Nephron progenitor cell (in vitro differentiated cells): ENCODE measurements at regions not wholly inside any gene's neighbourhood (a gene's known extent, or its start where the extent isn't known, plus 50 kb on each side); places are given as distances from the start of the nearest gene placed in this dataset.
"Not testable (repeated sequence)": the region's sequence is repeated elsewhere in the genome, so short reads cannot be mapped to it uniquely, and the experiment has no call there.

Source experiments
- DNase-seq: peaks from one replicate; pipeline ENCODE4 v3.0.0; 2021
- H3K27ac Mint-ChIP-seq: 2 replicates; pipeline ENCODE4 v1.8.0; 2021; ENCODE audit warnings: mild to moderate bottlenecking, moderate library complexity, mixed read lengths
- H3K27me3 Mint-ChIP-seq: 2 replicates; pipeline ENCODE4 v1.8.0; 2021; ENCODE audit warnings: mild to moderate bottlenecking, low read depth, mixed read lengths; ENCODE audit not compliant: poor library complexity
- H3K36me3 Mint-ChIP-seq: 2 replicates; pipeline ENCODE4 v1.8.0; 2021; ENCODE audit warnings: low read depth, mixed read lengths
- H3K4me1 Mint-ChIP-seq: 2 replicates; pipeline ENCODE4 v1.8.0; 2021; ENCODE audit warnings: mixed read lengths
- H3K4me3 Mint-ChIP-seq: 2 replicates; pipeline ENCODE4 v1.8.0; 2021; ENCODE audit warnings: mild to moderate bottlenecking, moderate library complexity, mixed read lengths
- H3K9me3 Mint-ChIP-seq: 2 replicates; pipeline ENCODE4 v1.8.0; 2021; ENCODE audit warnings: mild to moderate bottlenecking, moderate library complexity, mixed read lengths
- TF ChIP-seq, protein P1 (sequence below): fragments of 200-600 bp; sonication (generic); IDR thresholded peaks from 2 replicates; pipeline ENCODE4 v1.5.0; 2021; ENCODE audit warnings: antibody characterized with exemption

DNA sequence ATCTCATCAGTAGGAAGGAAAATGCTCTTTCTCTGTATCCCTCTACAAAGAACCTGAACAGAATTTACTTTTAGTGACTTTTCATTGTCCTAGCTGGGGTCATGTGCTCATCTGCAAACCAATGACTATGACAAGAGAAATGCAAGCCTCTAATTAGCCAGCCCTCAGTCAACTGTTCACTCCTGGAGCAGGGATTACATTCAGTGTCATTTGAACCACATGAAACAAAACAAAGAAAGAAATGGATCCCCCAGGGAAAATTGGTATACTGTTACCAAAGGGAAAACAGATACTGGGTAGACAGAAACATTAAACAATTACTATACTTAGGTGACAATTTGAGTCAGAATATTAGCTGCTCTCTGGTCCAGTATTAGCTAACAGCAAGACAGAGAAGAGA lies 173.6 kb downstream of the RCHY1 start:
- H3K27ac Mint-ChIP-seq, result no peak overlapping the region
- TF ChIP-seq, protein P1, sequence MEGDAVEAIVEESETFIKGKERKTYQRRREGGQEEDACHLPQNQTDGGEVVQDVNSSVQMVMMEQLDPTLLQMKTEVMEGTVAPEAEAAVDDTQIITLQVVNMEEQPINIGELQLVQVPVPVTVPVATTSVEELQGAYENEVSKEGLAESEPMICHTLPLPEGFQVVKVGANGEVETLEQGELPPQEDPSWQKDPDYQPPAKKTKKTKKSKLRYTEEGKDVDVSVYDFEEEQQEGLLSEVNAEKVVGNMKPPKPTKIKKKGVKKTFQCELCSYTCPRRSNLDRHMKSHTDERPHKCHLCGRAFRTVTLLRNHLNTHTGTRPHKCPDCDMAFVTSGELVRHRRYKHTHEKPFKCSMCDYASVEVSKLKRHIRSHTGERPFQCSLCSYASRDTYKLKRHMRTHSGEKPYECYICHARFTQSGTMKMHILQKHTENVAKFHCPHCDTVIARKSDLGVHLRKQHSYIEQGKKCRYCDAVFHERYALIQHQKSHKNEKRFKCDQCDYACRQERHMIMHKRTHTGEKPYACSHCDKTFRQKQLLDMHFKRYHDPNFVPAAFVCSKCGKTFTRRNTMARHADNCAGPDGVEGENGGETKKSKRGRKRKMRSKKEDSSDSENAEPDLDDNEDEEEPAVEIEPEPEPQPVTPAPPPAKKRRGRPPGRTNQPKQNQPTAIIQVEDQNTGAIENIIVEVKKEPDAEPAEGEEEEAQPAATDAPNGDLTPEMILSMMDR, result no peak
- H3K36me3 Mint-ChIP-seq, result no peaks in the 10 kb centered on the region
- peaks cover 14% of the 10 kb centered on the region for H3K9me3 Mint-ChIP-seq
- DNase-seq, result no peak
- H3K27me3 Mint-ChIP-seq, result peaks cover 10% of the 10 kb centered on the region
- no peaks in the 10 kb centered on the region for H3K4me1 Mint-ChIP-seq
- no peak overlapping the region for H3K4me3 Mint-ChIP-seq

DNA sequence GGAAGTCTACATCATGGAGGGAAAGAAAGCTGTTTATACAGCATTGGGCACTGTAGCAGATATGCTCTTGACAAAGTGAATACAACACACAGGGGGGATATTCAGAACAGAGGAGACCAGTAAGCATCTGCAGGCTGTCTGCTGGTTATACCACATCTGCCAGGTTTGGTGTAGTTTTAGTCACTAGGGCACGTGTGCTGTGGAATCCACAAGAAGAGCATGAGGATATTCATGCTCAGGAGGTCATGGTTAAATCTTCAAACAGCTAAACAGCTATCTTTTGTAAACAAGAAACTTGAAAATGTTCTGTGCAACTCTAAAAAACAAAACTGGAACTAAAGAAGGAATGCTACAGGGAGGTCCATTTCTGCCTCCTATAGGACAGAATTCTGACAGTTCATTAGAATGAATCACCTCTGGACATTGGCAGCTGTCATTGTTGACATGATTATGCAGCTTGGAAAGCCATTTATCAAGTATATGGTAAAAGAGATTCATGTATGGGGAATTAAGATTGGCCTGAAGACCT lies 175.8 kb downstream of the RCHY1 start:
- H3K4me3 Mint-ChIP-seq, result no peak overlapping the region
- H3K27me3 Mint-ChIP-seq, result peaks cover 6% of the 10 kb centered on the region
- DNase-seq, result no peak
- H3K9me3 Mint-ChIP-seq, result peaks cover 35% of the 10 kb centered on the region
- TF ChIP-seq, protein P1, result no peak
- no peak overlapping the region for H3K27ac Mint-ChIP-seq
- no peaks in the 10 kb centered on the region for H3K36me3 Mint-ChIP-seq
- H3K4me1 Mint-ChIP-seq, result no peaks in the 10 kb centered on the region

DNA sequence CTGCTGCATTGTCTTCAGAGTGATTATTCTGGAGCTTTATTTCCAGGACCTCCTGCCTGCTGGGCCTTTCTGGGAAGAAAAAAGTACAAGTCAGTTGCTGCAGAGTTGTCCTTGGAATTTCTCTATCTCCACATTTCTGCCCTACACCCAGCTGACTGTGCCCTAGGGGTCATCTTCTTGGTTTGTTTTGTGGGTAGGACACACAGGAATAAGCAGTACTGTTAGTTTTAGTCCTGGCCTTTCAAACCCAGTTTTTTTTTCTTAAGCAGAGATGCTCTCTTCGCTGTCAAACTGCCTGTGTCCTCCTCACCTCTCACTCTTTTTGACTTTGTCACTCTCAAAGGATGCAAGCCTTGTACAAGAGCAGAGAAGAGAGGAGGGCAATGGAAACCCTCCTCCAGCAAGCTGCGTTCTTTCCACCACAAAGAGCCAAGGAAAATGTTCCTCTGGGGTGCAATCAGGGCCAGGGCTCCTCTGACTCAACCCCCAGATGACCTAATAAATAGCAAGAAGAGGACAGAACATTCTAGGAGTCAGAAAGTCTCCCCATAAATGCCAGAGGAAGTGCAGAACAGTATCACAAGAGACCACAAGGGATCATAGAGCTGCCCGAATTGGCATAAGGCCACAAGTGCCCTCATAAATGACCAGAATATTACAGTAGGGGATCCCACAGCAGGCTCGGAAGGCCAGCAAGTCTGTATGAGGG lies 186.2 kb downstream of the RCHY1 start:
- DNase-seq, result no peak
- H3K36me3 Mint-ChIP-seq, result peaks cover 5% of the 10 kb centered on the region
- peaks cover 3% of the 10 kb centered on the region for H3K27me3 Mint-ChIP-seq
- H3K27ac Mint-ChIP-seq, result no peak overlapping the region
- H3K4me1 Mint-ChIP-seq, result peaks cover 17% of the 10 kb centered on the region
- no peak overlapping the region for H3K4me3 Mint-ChIP-seq
- TF ChIP-seq, protein P1, result no peak
- peaks cover 13% of the 10 kb centered on the region for H3K9me3 Mint-ChIP-seq

DNA sequence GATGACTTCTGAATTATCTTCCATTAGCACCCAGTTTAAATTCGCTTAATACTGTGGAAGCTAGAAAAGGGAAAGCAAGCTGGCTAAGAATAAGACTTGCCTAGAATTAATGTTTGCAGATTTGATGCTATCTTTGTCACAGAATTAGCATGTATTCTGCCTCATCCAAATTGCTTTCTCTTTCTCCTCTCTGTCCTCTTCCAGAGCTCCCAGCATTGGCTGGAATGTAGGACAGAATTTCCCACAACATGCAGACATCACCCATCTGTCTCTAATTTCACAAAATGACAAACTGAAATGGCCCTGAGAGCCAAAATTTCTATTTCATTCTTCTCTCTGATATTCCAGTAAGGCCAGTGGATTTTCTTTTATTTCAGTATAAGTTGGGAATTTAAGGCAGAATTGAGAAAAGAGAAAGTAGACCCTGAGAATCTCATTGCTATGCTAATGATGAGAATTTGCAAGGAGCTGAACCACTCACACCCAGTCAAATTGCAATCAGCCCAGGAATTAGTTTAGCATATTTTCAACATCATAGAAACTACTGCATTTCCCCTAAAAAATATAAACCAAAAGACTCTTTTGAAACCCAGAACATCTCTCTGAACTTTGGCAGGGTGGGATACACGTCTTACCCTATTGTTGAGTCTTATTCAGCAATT lies 188.8 kb downstream of the RCHY1 start:
- Mint-ChIP-seq H3K27ac (no peak overlapping the region), H3K9me3 (peaks cover under 1% of the 10 kb centered on the region), H3K4me3 (no peak overlapping the region), H3K27me3 (peaks cover 3% of the 10 kb centered on the region), H3K36me3 (no peaks in the 10 kb centered on the region), H3K4me1 (peaks cover 23% of the 10 kb centered on the region)
- TF ChIP-seq, protein P1, result no peak
- DNase-seq, result no peak

DNA sequence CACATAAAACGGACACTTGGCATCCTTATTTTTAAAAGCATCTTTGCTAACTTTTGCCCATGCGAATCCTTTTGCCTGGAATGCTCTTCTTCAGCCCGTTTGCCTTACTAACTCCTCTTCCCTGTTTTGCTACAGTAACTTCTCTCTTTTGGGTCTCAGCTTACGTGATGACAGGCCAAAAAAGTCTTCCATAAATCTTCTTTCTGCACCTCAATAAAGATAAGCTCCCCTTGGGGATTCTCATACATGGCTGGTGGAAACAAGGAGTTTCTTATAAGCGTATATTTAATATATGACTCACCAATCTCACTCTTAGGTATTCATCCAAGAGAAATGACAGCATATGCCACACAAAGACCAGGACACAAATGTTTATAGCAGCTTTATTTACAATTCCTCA lies 192.7 kb downstream of the RCHY1 start:
- no peak for DNase-seq
- H3K36me3 Mint-ChIP-seq, result peaks cover 4% of the 10 kb centered on the region

DNA sequence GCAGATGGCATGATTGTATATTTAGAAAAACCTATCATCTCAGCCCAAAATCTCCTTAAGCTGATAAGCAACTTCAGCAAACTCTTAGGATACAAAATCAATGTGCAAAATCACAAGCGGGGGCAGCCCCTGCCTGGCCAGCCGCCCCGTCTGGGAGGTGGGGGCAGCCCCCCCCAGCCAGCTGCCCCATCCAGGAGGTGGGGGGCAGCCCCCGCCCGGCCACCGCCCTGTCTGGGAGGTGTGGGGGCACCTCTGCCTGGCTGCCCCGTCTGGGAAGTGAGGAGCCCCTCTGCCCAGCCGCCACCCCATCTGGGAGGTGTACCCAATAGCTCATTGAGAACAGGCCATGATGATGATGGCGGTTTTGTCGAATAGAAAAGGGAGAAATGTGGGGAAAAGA lies 196.6 kb downstream of the RCHY1 start:
- not testable (repeated sequence) for H3K27ac Mint-ChIP-seq, H3K27me3 Mint-ChIP-seq, H3K4me3 Mint-ChIP-seq, H3K36me3 Mint-ChIP-seq, H3K4me1 Mint-ChIP-seq, DNase-seq
- H3K9me3 Mint-ChIP-seq, result peaks cover 65% of the 10 kb centered on the region

More for the DNA sequence above, 192.7 kb downstream of the RCHY1 start:
- Mint-ChIP-seq H3K4me3 (no peak overlapping the region), H3K27ac (no peak overlapping the region), H3K9me3 (peaks cover 30% of the 10 kb centered on the region), H3K27me3 (peaks cover 3% of the 10 kb centered on the region), H3K4me1 (peaks cover 18% of the 10 kb centered on the region)
- TF ChIP-seq, protein P1, result no peak
